HL-60 (cell line): ENCODE measurements at regions not wholly inside any gene's neighbourhood (a gene's known extent, or its start where the extent isn't known, plus 50 kb on each side); places are given as distances from the start of the nearest gene placed in this dataset.

Experiments used
- DNase-seq, 2 experiments: peaks; one replicate each; pipeline ENCODE4 v3.0.0-alpha.2; 2010 to 2020; ENCODE audit warnings: low read depth in 1 of 2, low spot score in 1 of 2
- H3K27ac ChIP-seq: fragments of 250-450 bp; sonication (Bioruptor Pico); replicated peaks from 2 replicates; pipeline ENCODE4 v1.5.1; 2020; ENCODE audit warnings: mild to moderate bottlenecking, moderate library complexity
- H3K27me3 ChIP-seq: fragments of 250-450 bp; sonication (Bioruptor Pico); 2 replicates; pipeline ENCODE4 v1.5.1; 2021; ENCODE audit warnings: mild to moderate bottlenecking, moderate library complexity; ENCODE audit not compliant: insufficient read depth, poor library complexity, severe bottlenecking
- H3K4me3 ChIP-seq: replicated peaks from 2 replicates; pipeline ENCODE4 v1.5.1; 2011; ENCODE audit warnings: mild to moderate bottlenecking, control low read depth, low read length; ENCODE audit not compliant: insufficient read depth
- CTCF ChIP-seq: IDR thresholded peaks from one replicate; pipeline ENCODE4 v1.5.1; 2011; ENCODE audit warnings: low read length, control low read depth, inconsistent platforms; ENCODE audit not compliant: insufficient read depth
- GABPA ChIP-seq: IDR thresholded peaks from 2 replicates; pipeline ENCODE4 v1.6.1; 2012; ENCODE audit warnings: low read depth
- POLR2AphosphoS5 ChIP-seq: IDR thresholded peaks from 2 replicates; pipeline ENCODE4 v1.6.1; 2012; ENCODE audit warnings: low read depth
- REST ChIP-seq: IDR thresholded peaks from 2 replicates; pipeline ENCODE4 v1.6.1; 2012; ENCODE audit warnings: low read depth; ENCODE audit not compliant: insufficient replicate concordance
- SPI1 ChIP-seq: IDR thresholded peaks from 2 replicates; pipeline ENCODE4 v1.6.1; 2012; ENCODE audit warnings: low read depth, mild to moderate bottlenecking, borderline replicate concordance

- no peak for TF ChIP-seq REST
- no peak for TF ChIP-seq SPI1
- no peak for TF ChIP-seq POLR2AphosphoS5
- TF ChIP-seq GABPA: no peak
- Histone ChIP-seq H3K27me3 (no peaks in the 10 kb centered on the region), H3K27ac (no peak overlapping the region), H3K4me3 (no peak overlapping the region)
- DNase-seq: no peak
Observed at GRCh38 chr18:68376926-68377325, 338.0 kb downstream of the TMX3 start.

- no peaks in the 10 kb centered on the region for H3K27me3 ChIP-seq
- no peak overlapping the region for H3K4me3 ChIP-seq
- no peak for DNase-seq
- TF ChIP-seq POLR2AphosphoS5: no peak
- no peak for TF ChIP-seq CTCF
- no peak for TF ChIP-seq REST
- TF ChIP-seq SPI1: no peak
- no peak for TF ChIP-seq GABPA
- H3K27ac ChIP-seq: no peak overlapping the region
Observed at GRCh38 chr18:68362907-68363306, 352.0 kb downstream of the TMX3 start.

GRCh38 chr18:68355637-68356036, 359.3 kb downstream of the TMX3 start:
- Histone ChIP-seq H3K27ac (no peak overlapping the region), H3K4me3 (no peak overlapping the region), H3K27me3 (no peaks in the 10 kb centered on the region)
- DNase-seq: no peak
- TF ChIP-seq REST (no peak), SPI1 (no peak), CTCF (no peak), GABPA (no peak), POLR2AphosphoS5 (no peak)

GRCh38 chr18:68354176-68354575, 360.7 kb downstream of the TMX3 start:
- Histone ChIP-seq H3K27ac (no peak overlapping the region), H3K27me3 (no peaks in the 10 kb centered on the region), H3K4me3 (no peak overlapping the region)
- no peak for TF ChIP-seq POLR2AphosphoS5
- no peak for TF ChIP-seq GABPA
- TF ChIP-seq CTCF: no peak
- no peak for TF ChIP-seq SPI1
- TF ChIP-seq REST: no peak
- no peak for DNase-seq
